SK-N-SH (cell line): ENCODE measurements at regions not wholly inside any gene's neighbourhood (a gene's known extent, or its start where the extent isn't known, plus 50 kb on each side); places are given as distances from the start of the nearest gene placed in this dataset.

Experiments
- CTCF ChIA-PET: fragments of 300-600, 350-600 bp; formaldehyde crosslinking; extraction: SDS; loops from one replicate; lab custom pipeline; 2021; lab: Yijun Ruan, JAX
- POLR2A ChIA-PET: fragments of 350-600 bp; sonication (Branson Sonifier 250); formaldehyde crosslinking; extraction: SDS; loops from one replicate; lab custom pipeline; 2020; ENCODE audit warnings: antibody characterized with exemption, inconsistent platforms; lab: Yijun Ruan, JAX
- DNase-seq: peaks from one replicate; pipeline ENCODE4 v3.0.0; 2012
- H2AFZ ChIP-seq: fragments of 200-600 bp; sonication (generic); 2 replicates; pipeline ENCODE4 v1.8.1; 2016; ENCODE audit warnings: antibody characterized with exemption, mild to moderate bottlenecking, low read depth
- H3F3A ChIP-seq: fragments of 200-600 bp; sonication (generic); replicated peaks from 2 replicates; pipeline ENCODE3; 2016; ENCODE audit warnings: antibody characterized with exemption, mild to moderate bottlenecking; ENCODE audit not compliant: insufficient read depth
- H3K27ac ChIP-seq, 2 experiments: fragments of 200-500 bp in 1 of 2; fragments of 200-600 bp in 1 of 2; sonication (Bioruptor generic) in 1 of 2; sonication (generic), shearing (Covaris generic) in 1 of 2; 2 replicates each; pipeline versions ENCODE4 v1.5.1 to v1.6.1; 2014 to 2016; ENCODE audit warnings: low read depth in 2 of 2, inconsistent platforms in 1 of 2, low read length in 1 of 2, mild to moderate bottlenecking in 1 of 2, mixed read lengths in 1 of 2
- H3K27me3 ChIP-seq: fragments of 200-600 bp; sonication (generic), shearing (Covaris generic); 2 replicates; pipeline ENCODE4 v1.6.1; 2016; ENCODE audit warnings: mixed run types; ENCODE audit not compliant: insufficient read depth
- H3K36me3 ChIP-seq, 2 experiments: fragments of 200-500 bp in 1 of 2; fragments of 200-600 bp in 1 of 2; sonication (Bioruptor generic) in 1 of 2; sonication (generic) in 1 of 2; replicated peaks in 1 of 2; 2 replicates each; pipeline versions ENCODE3 to v1.5.1; 2014 to 2016; ENCODE audit warnings: low read length in 1 of 2, mild to moderate bottlenecking in 1 of 2; ENCODE audit not compliant: insufficient read depth in 2 of 2, control insufficient read depth in 1 of 2
- H3K4me1 ChIP-seq, 2 experiments: fragments of 200-500 bp in 1 of 2; fragments of 200-600 bp in 1 of 2; sonication (Bioruptor generic) in 1 of 2; sonication (generic), shearing (Covaris generic) in 1 of 2; 2 replicates each; pipeline versions ENCODE4 v1.5.1 to v1.6.1; 2014 to 2016; ENCODE audit warnings: low read depth in 1 of 2, low read length in 1 of 2, mixed run types in 1 of 2; ENCODE audit not compliant: insufficient read depth in 2 of 2, control insufficient read depth in 1 of 2
- H3K4me2 ChIP-seq: fragments of 200-600 bp; sonication (generic), shearing (Covaris generic); 2 replicates; pipeline ENCODE4 v1.6.1; 2017; ENCODE audit warnings: mixed run types
- H3K4me3 ChIP-seq, 2 experiments: fragments of 200-500 bp in 1 of 2; fragments of 200-600 bp in 1 of 2; sonication (Bioruptor generic) in 1 of 2; sonication (generic), shearing (Covaris generic) in 1 of 2; 2 replicates each; pipeline versions ENCODE4 v1.5.1 to v1.8.1; 2014 to 2016; ENCODE audit warnings: low read depth in 2 of 2, inconsistent platforms in 1 of 2, low read length in 1 of 2, mild to moderate bottlenecking in 1 of 2, mixed read lengths in 1 of 2, moderate library complexity in 1 of 2
- H3K79me2 ChIP-seq: fragments of 200-600 bp; sonication (generic); 2 replicates; pipeline ENCODE4 v1.8.1; 2017; ENCODE audit warnings: mild to moderate bottlenecking; ENCODE audit not compliant: insufficient read depth
- H3K9ac ChIP-seq: fragments of 200-600 bp; sonication (generic); 2 replicates; pipeline ENCODE4 v1.6.1; 2017; ENCODE audit warnings: mixed run types
- H3K9me2 ChIP-seq: fragments of 200-600 bp; sonication (generic); 2 replicates; pipeline ENCODE4 v1.6.1; 2017; ENCODE audit warnings: mixed run types
- H3K9me3 ChIP-seq: fragments of 200-600 bp; sonication (generic); 2 replicates; pipeline ENCODE4 v1.6.1; 2017; ENCODE audit warnings: mixed run types, mild to moderate bottlenecking, moderate library complexity
- H4K20me1 ChIP-seq: fragments of 200-600 bp; sonication (generic); 2 replicates; pipeline ENCODE4 v1.6.1; 2017; ENCODE audit warnings: mild to moderate bottlenecking, mixed run types; ENCODE audit not compliant: insufficient read depth
- CTCF ChIP-seq: fragments of 200-600 bp; sonication (generic); IDR thresholded peaks from 2 replicates; pipeline ENCODE4 v1.6.1; 2017; ENCODE audit warnings: antibody characterized with exemption, mild to moderate bottlenecking, moderate library complexity
- EP300 ChIP-seq, 2 experiments: IDR thresholded peaks; 2 replicates each; pipeline versions ENCODE4 v1.4.0 to v1.6.1; 2012; ENCODE audit warnings: borderline replicate concordance in 1 of 2, low read depth in 1 of 2, low read length in 1 of 2
- EZH2phosphoT487 ChIP-seq: fragments of 200-600 bp; sonication (generic); IDR thresholded peaks from 2 replicates; pipeline ENCODE4 v1.6.1; 2017; ENCODE audit warnings: low read depth, mixed run types, mild to moderate bottlenecking, antibody characterized with exemption, moderate library complexity, borderline replicate concordance
- JUND ChIP-seq: IDR thresholded peaks from 2 replicates; pipeline ENCODE4 v1.4.0; 2012
- MXI1 ChIP-seq: IDR thresholded peaks from 2 replicates; pipeline ENCODE4 v1.6.1; 2012; ENCODE audit warnings: mild to moderate bottlenecking, low read depth, low read length, improper control_type of control experiment
- RAD21 ChIP-seq: IDR thresholded peaks from 2 replicates; pipeline ENCODE4 v1.6.1; 2012; ENCODE audit warnings: mild to moderate bottlenecking, low read length
- RCOR1 ChIP-seq: fragments of 150-350 bp; IDR thresholded peaks from 2 replicates; pipeline ENCODE4 v1.6.1; 2017; ENCODE audit warnings: antibody characterized with exemption, low read length
- REST ChIP-seq: IDR thresholded peaks from 2 replicates; pipeline ENCODE4 v1.6.1; 2012; ENCODE audit warnings: mild to moderate bottlenecking, low read depth, low read length, moderate library complexity
- RFX5 ChIP-seq: IDR thresholded peaks from 2 replicates; pipeline ENCODE4 v1.6.1; 2012; ENCODE audit warnings: mild to moderate bottlenecking, improper control_type of control experiment, low read length
- TAF1 ChIP-seq: IDR thresholded peaks from 2 replicates; pipeline ENCODE4 v1.6.1; 2012; ENCODE audit warnings: low read depth, mild to moderate bottlenecking, low read length, moderate library complexity, borderline replicate concordance
- TEAD4 ChIP-seq: IDR thresholded peaks from 2 replicates; pipeline ENCODE4 v1.4.0; 2012; ENCODE audit warnings: mild to moderate bottlenecking, borderline replicate concordance; ENCODE audit not compliant: insufficient read depth
- YY1 ChIP-seq: IDR thresholded peaks from 2 replicates; pipeline ENCODE4 v1.4.0; 2012; ENCODE audit warnings: low read depth, mild to moderate bottlenecking
- WGBS: methylation state at CpG from one replicate; pipeline ENCODE4 v1.1.6; 2017; ENCODE audit warnings: low lambda C conversion rate; 5-methylcytosine and 5-hydroxymethylcytosine counted together
- TF ChIP-seq, protein P1 (sequence below): IDR thresholded peaks from 2 replicates; pipeline ENCODE4 v1.4.0; 2012; ENCODE audit warnings: low read depth
- TF ChIP-seq, protein P2 (sequence below): IDR thresholded peaks from 2 replicates; pipeline ENCODE4 v1.4.0; 2012; ENCODE audit warnings: low read depth, borderline replicate concordance

GRCh38 chr11:19506816-19507486, 205.7 kb upstream of the NAV2 start:
- no peak overlapping the region for H3K9ac ChIP-seq
- H2AFZ ChIP-seq = no peak overlapping the region
- ChIA-PET POLR2A (no interaction called here), CTCF (interaction anchor here (1.9 kb wide), 1 partner anchor 436 kb away, joined by 6 read pairs; no protein-coding TSS in a partner anchor)
- no peak overlapping the region for H3K4me3 ChIP-seq
- H3K4me1 ChIP-seq = peaks cover 0 to 2% of the 10 kb centered on the region in 2 experiments; a peak in 1 of 4 replicates
- H3K4me2 ChIP-seq = no peak overlapping the region
- H3K27me3 ChIP-seq = peaks cover 44% of the 10 kb centered on the region; the same call in 1 of the 2 replicates
- no peaks in the 10 kb centered on the region for H4K20me1 ChIP-seq
- 51% methylated on average over 2 of the region's 2 CpGs for WGBS
- H3K9me2 ChIP-seq = no peaks in the 10 kb centered on the region
- no peak overlapping the region for H3K27ac ChIP-seq
- DNase-seq = no peak
- H3K79me2 ChIP-seq = no peaks in the 10 kb centered on the region
- TF ChIP-seq RAD21 (no peak), MXI1 (no peak), TAF1 (no peak), REST (no peak), EZH2phosphoT487 (no peak), RCOR1 (no peak), JUND (no peak), YY1 (no peak), CTCF (no peak), RFX5 (no peak), TEAD4 (no peak), EP300 (IDR thresholded peaks at IDR 0.05; ENCODE audit: borderline replicate concordance in 1 of 2, low read depth in 1 of 2, low read length in 1 of 2) (no peak)
- TF ChIP-seq, protein P1, sequence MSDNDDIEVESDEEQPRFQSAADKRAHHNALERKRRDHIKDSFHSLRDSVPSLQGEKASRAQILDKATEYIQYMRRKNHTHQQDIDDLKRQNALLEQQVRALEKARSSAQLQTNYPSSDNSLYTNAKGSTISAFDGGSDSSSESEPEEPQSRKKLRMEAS = no peak
- TF ChIP-seq, protein P2, sequence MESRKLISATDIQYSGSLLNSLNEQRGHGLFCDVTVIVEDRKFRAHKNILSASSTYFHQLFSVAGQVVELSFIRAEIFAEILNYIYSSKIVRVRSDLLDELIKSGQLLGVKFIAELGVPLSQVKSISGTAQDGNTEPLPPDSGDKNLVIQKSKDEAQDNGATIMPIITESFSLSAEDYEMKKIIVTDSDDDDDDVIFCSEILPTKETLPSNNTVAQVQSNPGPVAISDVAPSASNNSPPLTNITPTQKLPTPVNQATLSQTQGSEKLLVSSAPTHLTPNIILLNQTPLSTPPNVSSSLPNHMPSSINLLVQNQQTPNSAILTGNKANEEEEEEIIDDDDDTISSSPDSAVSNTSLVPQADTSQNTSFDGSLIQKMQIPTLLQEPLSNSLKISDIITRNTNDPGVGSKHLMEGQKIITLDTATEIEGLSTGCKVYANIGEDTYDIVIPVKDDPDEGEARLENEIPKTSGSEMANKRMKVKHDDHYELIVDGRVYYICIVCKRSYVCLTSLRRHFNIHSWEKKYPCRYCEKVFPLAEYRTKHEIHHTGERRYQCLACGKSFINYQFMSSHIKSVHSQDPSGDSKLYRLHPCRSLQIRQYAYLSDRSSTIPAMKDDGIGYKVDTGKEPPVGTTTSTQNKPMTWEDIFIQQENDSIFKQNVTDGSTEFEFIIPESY = no peak
- no peaks in the 10 kb centered on the region for H3K9me3 ChIP-seq
- H3K36me3 ChIP-seq = no peaks in the 10 kb centered on the region
- no peaks in the 10 kb centered on the region for H3F3A ChIP-seq
